ENCODE measurements at regions not wholly inside any gene's neighbourhood (a gene's known extent, or its start where the extent isn't known, plus 50 kb on each side); places are given as distances from the start of the nearest gene placed in this dataset.

- no peak overlapping the region for H3K4me3 Mint-ChIP-seq (ENCODE audit: unreplicated experiment)
- DNase-seq = no peak
- H3K36me3 ChIP-seq (ENCODE audit: control insufficient read depth, insufficient read depth, low read length) = no peaks in the 10 kb centered on the region
- no peaks in the 10 kb centered on the region for H3K36me3 Mint-ChIP-seq (ENCODE audit: insufficient read depth, unreplicated experiment)
- BruUV-seq (replicated peaks) = no TSS peak
- H3K4me1 Mint-ChIP-seq (ENCODE audit: low read depth, unreplicated experiment) = no peaks in the 10 kb centered on the region
- no peak overlapping the region for H3K27ac Mint-ChIP-seq (ENCODE audit: unreplicated experiment)
- ChIA-PET POLR2A (no interaction called here), CTCF (no interaction called here)
- H3K27me3 Mint-ChIP-seq (ENCODE audit: insufficient read depth, unreplicated experiment) = peaks cover 8% of the 10 kb centered on the region
- no peak for TF ChIP-seq CTCF (IDR thresholded peaks at IDR 0.05; ENCODE audit: insufficient read depth in 1 of 2, low read depth in 1 of 2, low read length in 1 of 2, severe bottlenecking in 1 of 2, unreplicated experiment in 1 of 2)
- H3K27me3 ChIP-seq (replicated peaks; ENCODE audit: control insufficient read depth, insufficient read depth, low read length) = no peaks in the 10 kb centered on the region
- H3K4me3 ChIP-seq (ENCODE audit: low read depth, low read length) = no peak overlapping the region
- intact Hi-C loops (cut with micrococcal nuclease; ENCODE audit: unreplicated experiment) = no loop called here
- no peaks in the 10 kb centered on the region for H3K9me3 Mint-ChIP-seq (ENCODE audit: unreplicated experiment)
- no peaks in the 10 kb centered on the region for H3K9me3 ChIP-seq
- no peaks in the 10 kb centered on the region for H3K4me1 ChIP-seq
These were observed 148.3 kb downstream of the MATN1 start for GRCh38 chr1:30575066-30575465.

- Histone ChIP-seq H3K27me3 (replicated peaks; ENCODE audit: control insufficient read depth, insufficient read depth, low read length) (no peaks in the 10 kb centered on the region), H3K4me1 (no peaks in the 10 kb centered on the region), H3K9me3 (no peaks in the 10 kb centered on the region), H3K36me3 (ENCODE audit: control insufficient read depth, insufficient read depth, low read length) (no peaks in the 10 kb centered on the region), H3K4me3 (ENCODE audit: low read depth, low read length) (no peak overlapping the region)
- Mint-ChIP-seq H3K9me3 (ENCODE audit: unreplicated experiment) (no peaks in the 10 kb centered on the region), H3K4me3 (ENCODE audit: unreplicated experiment) (no peak overlapping the region), H3K27ac (ENCODE audit: unreplicated experiment) (no peak overlapping the region), H3K4me1 (ENCODE audit: low read depth, unreplicated experiment) (no peaks in the 10 kb centered on the region), H3K27me3 (ENCODE audit: insufficient read depth, unreplicated experiment) (peaks cover 8% of the 10 kb centered on the region), H3K36me3 (ENCODE audit: insufficient read depth, unreplicated experiment) (no peaks in the 10 kb centered on the region)
- intact Hi-C loops (cut with micrococcal nuclease; ENCODE audit: unreplicated experiment) = no loop called here
- ChIA-PET CTCF (no interaction called here), POLR2A (no interaction called here)
- BruUV-seq (replicated peaks) = no TSS peak
- no peak for DNase-seq
- TF ChIP-seq CTCF (IDR thresholded peaks at IDR 0.05; ENCODE audit: insufficient read depth in 1 of 2, low read depth in 1 of 2, low read length in 1 of 2, severe bottlenecking in 1 of 2, unreplicated experiment in 1 of 2) = no peak
These were observed 151.2 kb downstream of the MATN1 start for GRCh38 chr1:30572192-30572591.

- DNase-seq = no peak
- H3K27me3 ChIP-seq (replicated peaks; ENCODE audit: control insufficient read depth, insufficient read depth, low read length) = no peaks in the 10 kb centered on the region
- ChIA-PET CTCF (no interaction called here), POLR2A (no interaction called here)
- no peaks in the 10 kb centered on the region for H3K36me3 ChIP-seq (ENCODE audit: control insufficient read depth, insufficient read depth, low read length)
- no peaks in the 10 kb centered on the region for H3K4me1 Mint-ChIP-seq (ENCODE audit: low read depth, unreplicated experiment)
- no peaks in the 10 kb centered on the region for H3K9me3 Mint-ChIP-seq (ENCODE audit: unreplicated experiment)
- peaks cover 8% of the 10 kb centered on the region for H3K27me3 Mint-ChIP-seq (ENCODE audit: insufficient read depth, unreplicated experiment)
- H3K27ac Mint-ChIP-seq (ENCODE audit: unreplicated experiment) = no peak overlapping the region
- H3K4me3 Mint-ChIP-seq (ENCODE audit: unreplicated experiment) = no peak overlapping the region
- no peaks in the 10 kb centered on the region for H3K9me3 ChIP-seq
- intact Hi-C loops (cut with micrococcal nuclease; ENCODE audit: unreplicated experiment) = no loop called here
- no peaks in the 10 kb centered on the region for H3K36me3 Mint-ChIP-seq (ENCODE audit: insufficient read depth, unreplicated experiment)
- H3K4me3 ChIP-seq (ENCODE audit: low read depth, low read length) = no peak overlapping the region
- no TSS peak for BruUV-seq (replicated peaks)
- H3K4me1 ChIP-seq = no peaks in the 10 kb centered on the region
- TF ChIP-seq CTCF (IDR thresholded peaks at IDR 0.05; ENCODE audit: insufficient read depth in 1 of 2, low read depth in 1 of 2, low read length in 1 of 2, severe bottlenecking in 1 of 2, unreplicated experiment in 1 of 2) = no peak
These were observed 152.0 kb downstream of the MATN1 start for GRCh38 chr1:30571380-30571779.
